ENCODE measurements at regions not wholly inside any gene's neighbourhood (a gene's known extent, or its start where the extent isn't known, plus 50 kb on each side); places are given as distances from the start of the nearest gene placed in this dataset.

DNA sequence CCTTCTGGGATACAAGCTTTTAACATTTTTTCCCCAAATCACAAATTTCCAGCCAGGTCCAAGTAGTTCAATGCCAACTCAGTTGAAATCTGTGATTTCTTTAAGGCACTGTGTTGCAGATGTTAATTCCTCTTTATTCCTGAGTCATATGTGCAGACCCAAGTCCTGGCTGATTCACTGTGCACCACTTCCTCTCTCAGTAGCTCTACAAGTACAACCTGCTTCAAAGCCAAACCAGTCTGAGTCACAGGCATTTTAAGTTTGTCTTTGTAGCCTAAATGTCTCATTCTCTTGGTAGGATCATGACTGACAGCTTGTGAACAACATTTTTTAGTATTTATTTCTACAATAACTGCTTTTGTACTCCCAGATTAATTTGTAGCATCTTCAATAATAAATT lies 165.6 kb upstream of the S100G start:
- TF ChIP-seq, protein P1, sequence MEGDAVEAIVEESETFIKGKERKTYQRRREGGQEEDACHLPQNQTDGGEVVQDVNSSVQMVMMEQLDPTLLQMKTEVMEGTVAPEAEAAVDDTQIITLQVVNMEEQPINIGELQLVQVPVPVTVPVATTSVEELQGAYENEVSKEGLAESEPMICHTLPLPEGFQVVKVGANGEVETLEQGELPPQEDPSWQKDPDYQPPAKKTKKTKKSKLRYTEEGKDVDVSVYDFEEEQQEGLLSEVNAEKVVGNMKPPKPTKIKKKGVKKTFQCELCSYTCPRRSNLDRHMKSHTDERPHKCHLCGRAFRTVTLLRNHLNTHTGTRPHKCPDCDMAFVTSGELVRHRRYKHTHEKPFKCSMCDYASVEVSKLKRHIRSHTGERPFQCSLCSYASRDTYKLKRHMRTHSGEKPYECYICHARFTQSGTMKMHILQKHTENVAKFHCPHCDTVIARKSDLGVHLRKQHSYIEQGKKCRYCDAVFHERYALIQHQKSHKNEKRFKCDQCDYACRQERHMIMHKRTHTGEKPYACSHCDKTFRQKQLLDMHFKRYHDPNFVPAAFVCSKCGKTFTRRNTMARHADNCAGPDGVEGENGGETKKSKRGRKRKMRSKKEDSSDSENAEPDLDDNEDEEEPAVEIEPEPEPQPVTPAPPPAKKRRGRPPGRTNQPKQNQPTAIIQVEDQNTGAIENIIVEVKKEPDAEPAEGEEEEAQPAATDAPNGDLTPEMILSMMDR (IDR thresholded peaks at IDR 0.05; ENCODE audit: poor library complexity): no peak
- TF ChIP-seq EZH2 (IDR thresholded peaks at IDR 0.05; ENCODE audit: borderline replicate concordance) (no peak), EZH2phosphoT487 (IDR thresholded peaks at IDR 0.05; ENCODE audit: low read depth, severe bottlenecking, unreplicated experiment) (no peak)
